ENCODE measurements at regions not wholly inside any gene's neighbourhood (a gene's known extent, or its start where the extent isn't known, plus 50 kb on each side); places are given as distances from the start of the nearest gene placed in this dataset.

- no peak for TF ChIP-seq E2F1 (CRISPR knock-in tag; IDR thresholded peaks at IDR 0.05)
- TF ChIP-seq ZNF532 (CRISPR knock-in tag; IDR thresholded peaks at IDR 0.05; ENCODE audit: borderline replicate concordance) = no peak
- TF ChIP-seq, protein P1, sequence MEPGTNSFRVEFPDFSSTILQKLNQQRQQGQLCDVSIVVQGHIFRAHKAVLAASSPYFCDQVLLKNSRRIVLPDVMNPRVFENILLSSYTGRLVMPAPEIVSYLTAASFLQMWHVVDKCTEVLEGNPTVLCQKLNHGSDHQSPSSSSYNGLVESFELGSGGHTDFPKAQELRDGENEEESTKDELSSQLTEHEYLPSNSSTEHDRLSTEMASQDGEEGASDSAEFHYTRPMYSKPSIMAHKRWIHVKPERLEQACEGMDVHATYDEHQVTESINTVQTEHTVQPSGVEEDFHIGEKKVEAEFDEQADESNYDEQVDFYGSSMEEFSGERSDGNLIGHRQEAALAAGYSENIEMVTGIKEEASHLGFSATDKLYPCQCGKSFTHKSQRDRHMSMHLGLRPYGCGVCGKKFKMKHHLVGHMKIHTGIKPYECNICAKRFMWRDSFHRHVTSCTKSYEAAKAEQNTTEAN (CRISPR knock-in tag; IDR thresholded peaks at IDR 0.05) = no peak
- no peak for TF ChIP-seq JUN (CRISPR knock-in tag; IDR thresholded peaks at IDR 0.05)
- no peak for TF ChIP-seq AFF4 (CRISPR knock-in tag; IDR thresholded peaks at IDR 0.05; ENCODE audit: borderline replicate concordance)
These were observed 214.6 kb downstream of the NCK2 start (continued) for GRCh38 chr2:105959357-105959756.

DNA sequence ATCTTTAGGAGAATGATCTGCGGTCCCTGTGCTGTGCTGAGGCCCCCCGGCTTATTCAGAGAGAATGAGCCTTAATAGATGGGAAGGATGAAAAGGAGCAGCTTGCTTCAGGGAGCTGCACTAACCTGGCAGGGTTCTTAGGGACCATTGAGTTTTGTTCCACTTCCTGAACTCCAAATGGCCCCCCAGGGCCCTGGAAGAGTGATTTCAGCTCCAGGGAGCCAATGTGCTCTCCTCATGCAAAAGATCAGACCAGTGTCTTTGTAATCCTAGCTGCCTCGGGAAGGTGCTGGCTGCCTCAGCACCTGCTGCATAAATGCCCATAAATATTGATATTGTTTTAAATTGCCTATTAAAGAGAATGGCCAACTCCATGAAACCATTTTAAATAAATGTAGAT, 210.2 kb downstream of the NCK2 start:
- no peak for ATAC-seq

More for the DNA sequence above, 210.2 kb downstream of the NCK2 start:
- H3K27ac Mint-ChIP-seq = no peak overlapping the region
- no peak for TF ChIP-seq ZNF138 (CRISPR knock-in tag; conservative IDR thresholded peaks at IDR 0.05)
- TF ChIP-seq, protein P2, sequence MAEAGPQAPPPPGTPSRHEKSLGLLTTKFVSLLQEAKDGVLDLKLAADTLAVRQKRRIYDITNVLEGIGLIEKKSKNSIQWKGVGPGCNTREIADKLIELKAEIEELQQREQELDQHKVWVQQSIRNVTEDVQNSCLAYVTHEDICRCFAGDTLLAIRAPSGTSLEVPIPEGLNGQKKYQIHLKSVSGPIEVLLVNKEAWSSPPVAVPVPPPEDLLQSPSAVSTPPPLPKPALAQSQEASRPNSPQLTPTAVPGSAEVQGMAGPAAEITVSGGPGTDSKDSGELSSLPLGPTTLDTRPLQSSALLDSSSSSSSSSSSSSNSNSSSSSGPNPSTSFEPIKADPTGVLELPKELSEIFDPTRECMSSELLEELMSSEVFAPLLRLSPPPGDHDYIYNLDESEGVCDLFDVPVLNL (CRISPR knock-in tag; IDR thresholded peaks at IDR 0.05; ENCODE audit: borderline replicate concordance, low read depth) = no peak
- TF ChIP-seq ATF2 (CRISPR knock-in tag; IDR thresholded peaks at IDR 0.05; ENCODE audit: borderline replicate concordance, low read depth) = no peak
- TF ChIP-seq IRF2 (CRISPR knock-in tag; IDR thresholded peaks at IDR 0.05; ENCODE audit: borderline replicate concordance, low read depth) = no peak
- TF ChIP-seq CDX4 (CRISPR knock-in tag; IDR thresholded peaks at IDR 0.05; ENCODE audit: borderline replicate concordance) = no peak
- TF ChIP-seq NR2C2 (CRISPR knock-in tag; IDR thresholded peaks at IDR 0.05) = no peak
- TF ChIP-seq E2F1 (CRISPR knock-in tag; IDR thresholded peaks at IDR 0.05) = no peak
- no peak for TF ChIP-seq RELA (CRISPR knock-in tag; IDR thresholded peaks at IDR 0.05; ENCODE audit: borderline replicate concordance)
- TF ChIP-seq, protein P3, sequence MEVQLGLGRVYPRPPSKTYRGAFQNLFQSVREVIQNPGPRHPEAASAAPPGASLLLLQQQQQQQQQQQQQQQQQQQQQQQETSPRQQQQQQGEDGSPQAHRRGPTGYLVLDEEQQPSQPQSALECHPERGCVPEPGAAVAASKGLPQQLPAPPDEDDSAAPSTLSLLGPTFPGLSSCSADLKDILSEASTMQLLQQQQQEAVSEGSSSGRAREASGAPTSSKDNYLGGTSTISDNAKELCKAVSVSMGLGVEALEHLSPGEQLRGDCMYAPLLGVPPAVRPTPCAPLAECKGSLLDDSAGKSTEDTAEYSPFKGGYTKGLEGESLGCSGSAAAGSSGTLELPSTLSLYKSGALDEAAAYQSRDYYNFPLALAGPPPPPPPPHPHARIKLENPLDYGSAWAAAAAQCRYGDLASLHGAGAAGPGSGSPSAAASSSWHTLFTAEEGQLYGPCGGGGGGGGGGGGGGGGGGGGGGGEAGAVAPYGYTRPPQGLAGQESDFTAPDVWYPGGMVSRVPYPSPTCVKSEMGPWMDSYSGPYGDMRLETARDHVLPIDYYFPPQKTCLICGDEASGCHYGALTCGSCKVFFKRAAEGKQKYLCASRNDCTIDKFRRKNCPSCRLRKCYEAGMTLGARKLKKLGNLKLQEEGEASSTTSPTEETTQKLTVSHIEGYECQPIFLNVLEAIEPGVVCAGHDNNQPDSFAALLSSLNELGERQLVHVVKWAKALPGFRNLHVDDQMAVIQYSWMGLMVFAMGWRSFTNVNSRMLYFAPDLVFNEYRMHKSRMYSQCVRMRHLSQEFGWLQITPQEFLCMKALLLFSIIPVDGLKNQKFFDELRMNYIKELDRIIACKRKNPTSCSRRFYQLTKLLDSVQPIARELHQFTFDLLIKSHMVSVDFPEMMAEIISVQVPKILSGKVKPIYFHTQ (CRISPR knock-in tag; IDR thresholded peaks at IDR 0.05) = no peak
- no peak for TF ChIP-seq SMAD3 (CRISPR knock-in tag; IDR thresholded peaks at IDR 0.05; ENCODE audit: borderline replicate concordance)
- H3K27me3 Mint-ChIP-seq (ENCODE audit: low read depth) = peaks cover 21% of the 10 kb centered on the region
- no peak for DNase-seq (ENCODE audit: low spot score)
- H3K4me1 Mint-ChIP-seq = peaks cover 46% of the 10 kb centered on the region
- ChIA-PET POLR2A (no interaction called here), CTCF (interaction anchor here (1.2 kb wide), 1 partner anchor 15 kb away, joined by 3 read pairs; no protein-coding TSS in a partner anchor)
- peaks cover 17% of the 10 kb centered on the region for H3K9me3 Mint-ChIP-seq
- H3K36me3 Mint-ChIP-seq = peaks cover 6% of the 10 kb centered on the region; the same call in 1 of the 2 replicates
- no peak overlapping the region for H3K4me3 Mint-ChIP-seq
